SK-N-SH (cell line): ENCODE measurements at regions not wholly inside any gene's neighbourhood (a gene's known extent, or its start where the extent isn't known, plus 50 kb on each side); places are given as distances from the start of the nearest gene placed in this dataset.

Experiments
- CTCF ChIA-PET: fragments of 300-600, 350-600 bp; formaldehyde crosslinking; extraction: SDS; loops from one replicate; lab custom pipeline; 2021; lab: Yijun Ruan, JAX
- POLR2A ChIA-PET: fragments of 350-600 bp; sonication (Branson Sonifier 250); formaldehyde crosslinking; extraction: SDS; loops from one replicate; lab custom pipeline; 2020; ENCODE audit warnings: antibody characterized with exemption, inconsistent platforms; lab: Yijun Ruan, JAX
- DNase-seq: peaks from one replicate; pipeline ENCODE4 v3.0.0; 2012
- H2AFZ ChIP-seq: fragments of 200-600 bp; sonication (generic); 2 replicates; pipeline ENCODE4 v1.8.1; 2016; ENCODE audit warnings: antibody characterized with exemption, mild to moderate bottlenecking, low read depth
- H3F3A ChIP-seq: fragments of 200-600 bp; sonication (generic); replicated peaks from 2 replicates; pipeline ENCODE3; 2016; ENCODE audit warnings: antibody characterized with exemption, mild to moderate bottlenecking; ENCODE audit not compliant: insufficient read depth
- H3K27ac ChIP-seq, 2 experiments: fragments of 200-500 bp in 1 of 2; fragments of 200-600 bp in 1 of 2; sonication (Bioruptor generic) in 1 of 2; sonication (generic), shearing (Covaris generic) in 1 of 2; 2 replicates each; pipeline versions ENCODE4 v1.5.1 to v1.6.1; 2014 to 2016; ENCODE audit warnings: low read depth in 2 of 2, inconsistent platforms in 1 of 2, low read length in 1 of 2, mild to moderate bottlenecking in 1 of 2, mixed read lengths in 1 of 2
- H3K27me3 ChIP-seq: fragments of 200-600 bp; sonication (generic), shearing (Covaris generic); 2 replicates; pipeline ENCODE4 v1.6.1; 2016; ENCODE audit warnings: mixed run types; ENCODE audit not compliant: insufficient read depth
- H3K36me3 ChIP-seq, 2 experiments: fragments of 200-500 bp in 1 of 2; fragments of 200-600 bp in 1 of 2; sonication (Bioruptor generic) in 1 of 2; sonication (generic) in 1 of 2; replicated peaks in 1 of 2; 2 replicates each; pipeline versions ENCODE3 to v1.5.1; 2014 to 2016; ENCODE audit warnings: low read length in 1 of 2, mild to moderate bottlenecking in 1 of 2; ENCODE audit not compliant: insufficient read depth in 2 of 2, control insufficient read depth in 1 of 2
- H3K4me1 ChIP-seq, 2 experiments: fragments of 200-500 bp in 1 of 2; fragments of 200-600 bp in 1 of 2; sonication (Bioruptor generic) in 1 of 2; sonication (generic), shearing (Covaris generic) in 1 of 2; 2 replicates each; pipeline versions ENCODE4 v1.5.1 to v1.6.1; 2014 to 2016; ENCODE audit warnings: low read depth in 1 of 2, low read length in 1 of 2, mixed run types in 1 of 2; ENCODE audit not compliant: insufficient read depth in 2 of 2, control insufficient read depth in 1 of 2
- H3K4me2 ChIP-seq: fragments of 200-600 bp; sonication (generic), shearing (Covaris generic); 2 replicates; pipeline ENCODE4 v1.6.1; 2017; ENCODE audit warnings: mixed run types
- H3K4me3 ChIP-seq, 2 experiments: fragments of 200-500 bp in 1 of 2; fragments of 200-600 bp in 1 of 2; sonication (Bioruptor generic) in 1 of 2; sonication (generic), shearing (Covaris generic) in 1 of 2; 2 replicates each; pipeline versions ENCODE4 v1.5.1 to v1.8.1; 2014 to 2016; ENCODE audit warnings: low read depth in 2 of 2, inconsistent platforms in 1 of 2, low read length in 1 of 2, mild to moderate bottlenecking in 1 of 2, mixed read lengths in 1 of 2, moderate library complexity in 1 of 2
- H3K79me2 ChIP-seq: fragments of 200-600 bp; sonication (generic); 2 replicates; pipeline ENCODE4 v1.8.1; 2017; ENCODE audit warnings: mild to moderate bottlenecking; ENCODE audit not compliant: insufficient read depth
- H3K9ac ChIP-seq: fragments of 200-600 bp; sonication (generic); 2 replicates; pipeline ENCODE4 v1.6.1; 2017; ENCODE audit warnings: mixed run types
- H3K9me2 ChIP-seq: fragments of 200-600 bp; sonication (generic); 2 replicates; pipeline ENCODE4 v1.6.1; 2017; ENCODE audit warnings: mixed run types
- H3K9me3 ChIP-seq: fragments of 200-600 bp; sonication (generic); 2 replicates; pipeline ENCODE4 v1.6.1; 2017; ENCODE audit warnings: mixed run types, mild to moderate bottlenecking, moderate library complexity
- H4K20me1 ChIP-seq: fragments of 200-600 bp; sonication (generic); 2 replicates; pipeline ENCODE4 v1.6.1; 2017; ENCODE audit warnings: mild to moderate bottlenecking, mixed run types; ENCODE audit not compliant: insufficient read depth
- ELF1 ChIP-seq: IDR thresholded peaks from 2 replicates; pipeline ENCODE4 v1.4.0; 2012
- EP300 ChIP-seq, 2 experiments: IDR thresholded peaks; 2 replicates each; pipeline versions ENCODE4 v1.4.0 to v1.6.1; 2012; ENCODE audit warnings: borderline replicate concordance in 1 of 2, low read depth in 1 of 2, low read length in 1 of 2
- EZH2phosphoT487 ChIP-seq: fragments of 200-600 bp; sonication (generic); IDR thresholded peaks from 2 replicates; pipeline ENCODE4 v1.6.1; 2017; ENCODE audit warnings: low read depth, mixed run types, mild to moderate bottlenecking, antibody characterized with exemption, moderate library complexity, borderline replicate concordance
- FOSL2 ChIP-seq: IDR thresholded peaks from 2 replicates; pipeline ENCODE4 v1.4.0; 2012; ENCODE audit warnings: low read depth, mild to moderate bottlenecking, moderate library complexity, borderline replicate concordance
- FOXJ3 ChIP-seq: sonication (generic); formaldehyde crosslinking; IDR thresholded peaks from 2 replicates; pipeline ENCODE4 v1.5.1; 2020; ENCODE audit warnings: mild to moderate bottlenecking, missing genetic modification reagents
- FOXM1 ChIP-seq: IDR thresholded peaks from 2 replicates; pipeline ENCODE4 v1.4.0; 2012; ENCODE audit warnings: low read depth, mild to moderate bottlenecking
- GABPA ChIP-seq: IDR thresholded peaks from 2 replicates; pipeline ENCODE4 v1.4.0; 2012; ENCODE audit warnings: low read depth, mild to moderate bottlenecking
- MXI1 ChIP-seq: IDR thresholded peaks from 2 replicates; pipeline ENCODE4 v1.6.1; 2012; ENCODE audit warnings: mild to moderate bottlenecking, low read depth, low read length, improper control_type of control experiment
- NFIC ChIP-seq: IDR thresholded peaks from 2 replicates; pipeline ENCODE4 v1.4.0; 2012; ENCODE audit warnings: borderline replicate concordance
- RCOR1 ChIP-seq: fragments of 150-350 bp; IDR thresholded peaks from 2 replicates; pipeline ENCODE4 v1.6.1; 2017; ENCODE audit warnings: antibody characterized with exemption, low read length
- RFX5 ChIP-seq: IDR thresholded peaks from 2 replicates; pipeline ENCODE4 v1.6.1; 2012; ENCODE audit warnings: mild to moderate bottlenecking, improper control_type of control experiment, low read length
- RXRA ChIP-seq: IDR thresholded peaks from 2 replicates; pipeline ENCODE4 v1.4.0; 2012; ENCODE audit warnings: low read depth, mild to moderate bottlenecking, borderline replicate concordance
- TCF12 ChIP-seq: IDR thresholded peaks from 2 replicates; pipeline ENCODE4 v1.4.0; 2012
- YY1 ChIP-seq: IDR thresholded peaks from 2 replicates; pipeline ENCODE4 v1.4.0; 2012; ENCODE audit warnings: low read depth, mild to moderate bottlenecking
- WGBS: methylation state at CpG from one replicate; pipeline ENCODE4 v1.1.6; 2017; ENCODE audit warnings: low lambda C conversion rate; 5-methylcytosine and 5-hydroxymethylcytosine counted together
- TF ChIP-seq, protein P1 (sequence below): IDR thresholded peaks from 2 replicates; pipeline ENCODE4 v1.4.0; 2012; ENCODE audit warnings: low read depth, borderline replicate concordance
- TF ChIP-seq, protein P2 (sequence below): IDR thresholded peaks from 2 replicates; pipeline ENCODE4 v1.6.1; 2012; ENCODE audit warnings: mild to moderate bottlenecking, low read depth, low read length, moderate library complexity
- TF ChIP-seq, protein P3 (sequence below): IDR thresholded peaks from 2 replicates; pipeline ENCODE4; 2012
- TF ChIP-seq, protein P4 (sequence below): IDR thresholded peaks from 2 replicates; pipeline ENCODE4 v1.4.0; 2012; ENCODE audit warnings: low read depth, borderline replicate concordance

DNA sequence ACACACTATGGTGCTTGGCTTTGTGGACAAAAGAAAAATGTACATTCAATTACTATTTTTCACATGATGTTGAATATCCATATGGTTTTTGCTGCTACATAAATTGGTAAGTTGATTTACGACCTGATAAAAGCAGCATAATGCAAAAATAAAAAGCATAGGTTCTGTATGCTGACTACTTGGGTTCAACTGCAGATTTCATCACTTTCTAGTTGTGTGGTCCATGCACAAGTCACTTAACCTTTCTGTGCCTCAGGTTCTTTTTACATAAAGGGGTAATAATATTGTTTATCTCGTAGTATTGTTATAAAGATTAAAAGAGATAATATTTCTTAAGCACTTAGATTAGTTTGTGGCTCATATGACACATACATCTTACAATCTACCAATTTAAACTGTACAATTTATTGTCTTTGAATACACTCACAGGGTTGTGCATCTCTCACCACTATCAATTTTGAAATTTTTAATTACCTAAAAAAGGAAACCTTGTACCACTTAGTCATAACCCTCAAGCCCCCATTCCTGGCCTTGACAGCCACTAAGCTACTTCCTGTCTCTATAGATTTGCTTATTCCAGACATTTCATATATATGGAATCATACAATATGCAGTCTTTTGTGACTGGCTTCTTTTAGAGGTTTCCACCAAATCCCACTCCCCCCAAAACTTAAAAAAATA is 1443.9 kb downstream of the SUCLG1 start:
- 2% methylated on average over 2 of the region's 2 CpGs for WGBS
- H4K20me1 ChIP-seq = no peaks in the 10 kb centered on the region
- POLR2A ChIA-PET = no interaction called here

DNA sequence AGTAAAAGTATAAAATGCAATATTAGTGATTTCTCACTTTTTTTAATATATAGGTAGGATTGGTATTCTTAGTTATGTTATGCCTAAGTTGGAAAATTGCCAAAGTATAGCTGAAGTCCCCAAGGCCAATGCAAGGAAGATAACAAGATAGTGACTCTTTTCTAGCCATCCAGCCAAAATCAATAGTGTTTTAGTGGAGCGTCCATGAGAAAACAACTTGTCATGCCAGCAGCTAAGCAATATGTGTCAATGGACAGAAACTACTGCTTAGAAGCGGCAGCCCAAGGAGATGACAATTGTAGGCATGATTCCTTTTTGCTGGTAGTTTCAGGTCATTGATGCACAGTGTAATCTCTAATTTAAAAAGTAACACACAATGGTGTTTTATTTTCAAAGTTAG is 1444.6 kb downstream of the SUCLG1 start:
- no peaks in the 10 kb centered on the region for H3K9me3 ChIP-seq
- WGBS = 19% methylated on average over 2 of the region's 2 CpGs
- H3K4me1 ChIP-seq = no peaks in the 10 kb centered on the region
- H3K9ac ChIP-seq = no peak overlapping the region
- H3K79me2 ChIP-seq = no peaks in the 10 kb centered on the region
- POLR2A ChIA-PET = no interaction called here
- H3F3A ChIP-seq = no peaks in the 10 kb centered on the region
- H3K27me3 ChIP-seq = no peaks in the 10 kb centered on the region
- H2AFZ ChIP-seq = no peak overlapping the region
- no peaks in the 10 kb centered on the region for H3K9me2 ChIP-seq
- CTCF ChIA-PET = interaction anchor here (0.6 kb wide), 1 partner anchor 1384 kb away, joined by 3 read pairs; no protein-coding TSS in a partner anchor
- no peak overlapping the region for H3K27ac ChIP-seq
- no peaks in the 10 kb centered on the region for H4K20me1 ChIP-seq
- H3K4me3 ChIP-seq = no peak overlapping the region
- DNase-seq = no peak
- H3K36me3 ChIP-seq = no peaks in the 10 kb centered on the region
- no peak overlapping the region for H3K4me2 ChIP-seq
- TF ChIP-seq EP300 (IDR thresholded peaks at IDR 0.05; ENCODE audit: borderline replicate concordance in 1 of 2, low read depth in 1 of 2, low read length in 1 of 2) (no peak), YY1 (no peak), RCOR1 (no peak), FOSL2 (no peak), RXRA (no peak)
- TF ChIP-seq, protein P1, sequence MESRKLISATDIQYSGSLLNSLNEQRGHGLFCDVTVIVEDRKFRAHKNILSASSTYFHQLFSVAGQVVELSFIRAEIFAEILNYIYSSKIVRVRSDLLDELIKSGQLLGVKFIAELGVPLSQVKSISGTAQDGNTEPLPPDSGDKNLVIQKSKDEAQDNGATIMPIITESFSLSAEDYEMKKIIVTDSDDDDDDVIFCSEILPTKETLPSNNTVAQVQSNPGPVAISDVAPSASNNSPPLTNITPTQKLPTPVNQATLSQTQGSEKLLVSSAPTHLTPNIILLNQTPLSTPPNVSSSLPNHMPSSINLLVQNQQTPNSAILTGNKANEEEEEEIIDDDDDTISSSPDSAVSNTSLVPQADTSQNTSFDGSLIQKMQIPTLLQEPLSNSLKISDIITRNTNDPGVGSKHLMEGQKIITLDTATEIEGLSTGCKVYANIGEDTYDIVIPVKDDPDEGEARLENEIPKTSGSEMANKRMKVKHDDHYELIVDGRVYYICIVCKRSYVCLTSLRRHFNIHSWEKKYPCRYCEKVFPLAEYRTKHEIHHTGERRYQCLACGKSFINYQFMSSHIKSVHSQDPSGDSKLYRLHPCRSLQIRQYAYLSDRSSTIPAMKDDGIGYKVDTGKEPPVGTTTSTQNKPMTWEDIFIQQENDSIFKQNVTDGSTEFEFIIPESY = no peak
- TF ChIP-seq, protein P2, sequence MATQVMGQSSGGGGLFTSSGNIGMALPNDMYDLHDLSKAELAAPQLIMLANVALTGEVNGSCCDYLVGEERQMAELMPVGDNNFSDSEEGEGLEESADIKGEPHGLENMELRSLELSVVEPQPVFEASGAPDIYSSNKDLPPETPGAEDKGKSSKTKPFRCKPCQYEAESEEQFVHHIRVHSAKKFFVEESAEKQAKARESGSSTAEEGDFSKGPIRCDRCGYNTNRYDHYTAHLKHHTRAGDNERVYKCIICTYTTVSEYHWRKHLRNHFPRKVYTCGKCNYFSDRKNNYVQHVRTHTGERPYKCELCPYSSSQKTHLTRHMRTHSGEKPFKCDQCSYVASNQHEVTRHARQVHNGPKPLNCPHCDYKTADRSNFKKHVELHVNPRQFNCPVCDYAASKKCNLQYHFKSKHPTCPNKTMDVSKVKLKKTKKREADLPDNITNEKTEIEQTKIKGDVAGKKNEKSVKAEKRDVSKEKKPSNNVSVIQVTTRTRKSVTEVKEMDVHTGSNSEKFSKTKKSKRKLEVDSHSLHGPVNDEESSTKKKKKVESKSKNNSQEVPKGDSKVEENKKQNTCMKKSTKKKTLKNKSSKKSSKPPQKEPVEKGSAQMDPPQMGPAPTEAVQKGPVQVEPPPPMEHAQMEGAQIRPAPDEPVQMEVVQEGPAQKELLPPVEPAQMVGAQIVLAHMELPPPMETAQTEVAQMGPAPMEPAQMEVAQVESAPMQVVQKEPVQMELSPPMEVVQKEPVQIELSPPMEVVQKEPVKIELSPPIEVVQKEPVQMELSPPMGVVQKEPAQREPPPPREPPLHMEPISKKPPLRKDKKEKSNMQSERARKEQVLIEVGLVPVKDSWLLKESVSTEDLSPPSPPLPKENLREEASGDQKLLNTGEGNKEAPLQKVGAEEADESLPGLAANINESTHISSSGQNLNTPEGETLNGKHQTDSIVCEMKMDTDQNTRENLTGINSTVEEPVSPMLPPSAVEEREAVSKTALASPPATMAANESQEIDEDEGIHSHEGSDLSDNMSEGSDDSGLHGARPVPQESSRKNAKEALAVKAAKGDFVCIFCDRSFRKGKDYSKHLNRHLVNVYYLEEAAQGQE = no peak

More for the DNA sequence above, 1443.9 kb downstream of the SUCLG1 start:
- Histone ChIP-seq H3K9ac (no peak overlapping the region), H3F3A (no peaks in the 10 kb centered on the region), H3K79me2 (no peaks in the 10 kb centered on the region), H3K4me3 (no peak overlapping the region), H3K9me2 (no peaks in the 10 kb centered on the region), H3K36me3 (no peaks in the 10 kb centered on the region), H3K4me2 (no peak overlapping the region), H3K9me3 (no peaks in the 10 kb centered on the region), H3K27ac (no peak overlapping the region), H2AFZ (no peak overlapping the region)
- CTCF ChIA-PET = no interaction called here
- TF ChIP-seq GABPA = no peak
- TF ChIP-seq RXRA = no peak
- TF ChIP-seq, protein P3, sequence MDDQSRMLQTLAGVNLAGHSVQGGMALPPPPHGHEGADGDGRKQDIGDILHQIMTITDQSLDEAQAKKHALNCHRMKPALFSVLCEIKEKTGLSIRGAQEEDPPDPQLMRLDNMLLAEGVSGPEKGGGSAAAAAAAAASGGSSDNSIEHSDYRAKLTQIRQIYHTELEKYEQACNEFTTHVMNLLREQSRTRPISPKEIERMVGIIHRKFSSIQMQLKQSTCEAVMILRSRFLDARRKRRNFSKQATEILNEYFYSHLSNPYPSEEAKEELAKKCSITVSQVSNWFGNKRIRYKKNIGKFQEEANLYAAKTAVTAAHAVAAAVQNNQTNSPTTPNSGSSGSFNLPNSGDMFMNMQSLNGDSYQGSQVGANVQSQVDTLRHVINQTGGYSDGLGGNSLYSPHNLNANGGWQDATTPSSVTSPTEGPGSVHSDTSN = no peak
- TF ChIP-seq ELF1 = no peak
- no peak for TF ChIP-seq EZH2phosphoT487
- no peak for TF ChIP-seq MXI1
- TF ChIP-seq FOXJ3 = no peak
- TF ChIP-seq, protein P1 = no peak
- TF ChIP-seq NFIC = no peak
- TF ChIP-seq RFX5 = no peak
- no peak for TF ChIP-seq TCF12
- no peak for TF ChIP-seq FOXM1
- TF ChIP-seq EP300 (IDR thresholded peaks at IDR 0.05; ENCODE audit: borderline replicate concordance in 1 of 2, low read depth in 1 of 2, low read length in 1 of 2) = no peak
- TF ChIP-seq, protein P4, sequence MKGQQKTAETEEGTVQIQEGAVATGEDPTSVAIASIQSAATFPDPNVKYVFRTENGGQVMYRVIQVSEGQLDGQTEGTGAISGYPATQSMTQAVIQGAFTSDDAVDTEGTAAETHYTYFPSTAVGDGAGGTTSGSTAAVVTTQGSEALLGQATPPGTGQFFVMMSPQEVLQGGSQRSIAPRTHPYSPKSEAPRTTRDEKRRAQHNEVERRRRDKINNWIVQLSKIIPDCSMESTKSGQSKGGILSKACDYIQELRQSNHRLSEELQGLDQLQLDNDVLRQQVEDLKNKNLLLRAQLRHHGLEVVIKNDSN = no peak
- TF ChIP-seq, all 33 proteins: peak for 0
- Histone ChIP-seq H3K27me3 (no peaks in the 10 kb centered on the region), H3K4me1 (no peaks in the 10 kb centered on the region)
- no peak for DNase-seq
